ENCODE measurements at regions not wholly inside any gene's neighbourhood (a gene's known extent, or its start where the extent isn't known, plus 50 kb on each side); places are given as distances from the start of the nearest gene placed in this dataset.

DNA sequence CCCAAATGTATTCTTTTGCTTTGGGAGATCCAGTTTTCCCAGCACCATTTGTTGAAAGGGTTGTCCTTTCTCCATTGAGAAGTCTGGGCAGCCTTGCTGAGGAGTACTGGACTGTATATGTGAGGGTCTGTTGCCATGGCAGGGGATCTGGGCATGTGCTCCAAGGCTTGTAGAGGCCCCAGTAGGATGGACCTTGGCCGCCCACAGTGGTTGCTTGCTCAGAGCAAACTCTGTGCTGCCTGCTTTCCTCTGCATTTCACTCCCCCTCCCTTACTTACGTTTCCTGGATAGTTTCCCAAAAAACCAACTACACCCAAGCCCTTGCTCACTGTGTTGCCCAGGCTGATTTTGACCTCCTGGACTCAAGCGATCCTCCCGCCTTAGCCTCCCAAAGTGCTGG lies 97.2 kb upstream of the PRR23E start:
- TF ChIP-seq, protein P1, sequence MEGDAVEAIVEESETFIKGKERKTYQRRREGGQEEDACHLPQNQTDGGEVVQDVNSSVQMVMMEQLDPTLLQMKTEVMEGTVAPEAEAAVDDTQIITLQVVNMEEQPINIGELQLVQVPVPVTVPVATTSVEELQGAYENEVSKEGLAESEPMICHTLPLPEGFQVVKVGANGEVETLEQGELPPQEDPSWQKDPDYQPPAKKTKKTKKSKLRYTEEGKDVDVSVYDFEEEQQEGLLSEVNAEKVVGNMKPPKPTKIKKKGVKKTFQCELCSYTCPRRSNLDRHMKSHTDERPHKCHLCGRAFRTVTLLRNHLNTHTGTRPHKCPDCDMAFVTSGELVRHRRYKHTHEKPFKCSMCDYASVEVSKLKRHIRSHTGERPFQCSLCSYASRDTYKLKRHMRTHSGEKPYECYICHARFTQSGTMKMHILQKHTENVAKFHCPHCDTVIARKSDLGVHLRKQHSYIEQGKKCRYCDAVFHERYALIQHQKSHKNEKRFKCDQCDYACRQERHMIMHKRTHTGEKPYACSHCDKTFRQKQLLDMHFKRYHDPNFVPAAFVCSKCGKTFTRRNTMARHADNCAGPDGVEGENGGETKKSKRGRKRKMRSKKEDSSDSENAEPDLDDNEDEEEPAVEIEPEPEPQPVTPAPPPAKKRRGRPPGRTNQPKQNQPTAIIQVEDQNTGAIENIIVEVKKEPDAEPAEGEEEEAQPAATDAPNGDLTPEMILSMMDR (IDR thresholded peaks at IDR 0.05; ENCODE audit: insufficient read depth, low read length, poor library complexity, severe bottlenecking): no peak
- TF ChIP-seq EZH2phosphoT487 (conservative IDR thresholded peaks at IDR 0.05; ENCODE audit: low read length): no peak

Data from SU-DHL-6 (cell line).